ENCODE measurements at regions not wholly inside any gene's neighbourhood (a gene's known extent, or its start where the extent isn't known, plus 50 kb on each side); places are given as distances from the start of the nearest gene placed in this dataset.

DNA sequence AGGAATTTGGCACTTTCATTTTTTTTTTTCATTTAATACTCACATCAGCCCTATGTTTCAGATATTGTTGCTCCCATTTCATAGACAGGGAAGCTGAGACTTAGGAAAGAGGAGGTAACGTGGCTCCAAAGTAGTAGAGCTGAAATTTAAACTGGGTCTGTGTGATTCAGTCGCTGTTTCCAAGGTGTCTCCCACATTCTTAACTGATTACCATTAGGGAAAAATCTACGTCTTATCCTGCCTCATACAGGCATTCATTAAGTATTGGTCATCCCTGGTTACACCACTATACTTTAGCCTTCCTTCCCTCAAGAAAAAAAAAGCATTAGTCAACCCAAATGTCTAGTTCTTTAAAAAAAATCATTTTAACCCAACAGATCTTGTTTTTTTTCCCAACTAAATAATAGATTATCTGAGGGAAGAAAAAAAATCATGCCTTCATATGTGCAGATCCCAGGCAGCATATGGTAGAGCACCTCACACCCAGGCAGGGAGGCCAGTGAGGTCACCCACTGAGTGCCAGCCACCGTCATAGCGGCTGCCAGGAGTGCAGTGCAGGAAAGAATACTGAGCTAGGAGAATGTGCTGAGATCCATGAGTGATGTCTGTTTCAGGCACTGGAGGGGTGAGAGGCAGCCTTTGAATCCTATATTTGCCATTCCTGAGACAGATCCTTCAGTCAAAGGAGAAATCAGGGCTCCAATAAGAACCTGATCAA is 59.0 kb upstream of the SORCS3 start:
- FAIRE-seq (no peak), DNase-seq (ENCODE audit: insufficient read length, low spot score) (no peak)
- TF ChIP-seq POLR2AphosphoS5 (IDR thresholded peaks at IDR 0.05; ENCODE audit: low read depth, low read length): no peak
- TF ChIP-seq SPI1 (IDR thresholded peaks at IDR 0.05; ENCODE audit: low read depth, low read length): no peak
- TF ChIP-seq TAF1 (IDR thresholded peaks at IDR 0.05; ENCODE audit: low read depth, low read length): no peak
- TF ChIP-seq POU2F2 (IDR thresholded peaks at IDR 0.05; ENCODE audit: low read depth, low read length): no peak
- TF ChIP-seq PAX5 (IDR thresholded peaks at IDR 0.05; ENCODE audit: insufficient read depth, low read length, severe bottlenecking): no peak
- no peak for TF ChIP-seq POLR2A (IDR thresholded peaks at IDR 0.05; ENCODE audit: low read depth, low read length)

DNA sequence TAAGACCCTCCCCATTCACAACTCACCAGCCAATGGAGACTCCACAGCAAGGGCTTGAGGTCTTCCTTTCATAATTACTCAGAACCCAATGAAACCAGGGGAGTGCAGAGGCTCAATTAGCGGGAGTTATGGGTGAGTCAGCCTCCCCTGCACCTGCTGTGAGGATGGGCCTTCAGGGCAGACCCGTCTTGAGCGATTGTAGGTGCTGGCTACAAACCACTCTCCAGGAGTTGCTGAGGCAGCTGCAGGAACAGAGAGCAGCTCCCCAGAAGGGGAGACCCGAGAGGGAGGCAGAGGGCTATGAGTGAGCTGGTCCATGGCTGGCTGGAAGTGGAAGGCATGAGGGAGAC is 58.5 kb upstream of the SORCS3 start:
- TF ChIP-seq SPI1 (IDR thresholded peaks at IDR 0.05; ENCODE audit: low read depth, low read length) (no peak), POLR2AphosphoS5 (IDR thresholded peaks at IDR 0.05; ENCODE audit: low read depth, low read length) (no peak), TAF1 (IDR thresholded peaks at IDR 0.05; ENCODE audit: low read depth, low read length) (no peak), PAX5 (IDR thresholded peaks at IDR 0.05; ENCODE audit: insufficient read depth, low read length, severe bottlenecking) (no peak), POLR2A (IDR thresholded peaks at IDR 0.05; ENCODE audit: low read depth, low read length) (no peak), POU2F2 (IDR thresholded peaks at IDR 0.05; ENCODE audit: low read depth, low read length) (no peak)
- no peak for FAIRE-seq
- DNase-seq (ENCODE audit: insufficient read length, low spot score): no peak

DNA sequence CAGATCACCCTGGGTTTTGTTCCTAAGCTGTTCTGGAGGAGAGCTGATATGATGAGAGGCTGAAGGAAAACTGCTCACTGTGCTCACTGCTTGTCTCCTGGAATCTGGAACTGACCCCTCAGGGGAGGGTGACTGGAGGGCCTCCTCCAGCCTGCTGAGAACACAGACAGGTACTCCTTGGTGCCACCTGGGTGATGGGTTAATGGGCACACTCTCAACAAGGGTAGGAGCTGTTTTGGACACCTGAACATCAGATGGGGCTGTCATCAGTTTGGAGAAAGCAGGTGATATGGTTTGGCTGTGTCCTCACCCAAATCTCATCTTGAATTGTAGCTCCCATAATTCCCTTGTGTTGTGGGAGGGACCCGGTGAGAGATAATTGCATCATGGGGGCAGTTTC is 58.1 kb upstream of the SORCS3 start:
- no peak for DNase-seq (ENCODE audit: insufficient read length, low spot score)
- no peak for FAIRE-seq
- no peak for TF ChIP-seq SPI1 (IDR thresholded peaks at IDR 0.05; ENCODE audit: low read depth, low read length)
- TF ChIP-seq PAX5 (IDR thresholded peaks at IDR 0.05; ENCODE audit: insufficient read depth, low read length, severe bottlenecking): no peak
- TF ChIP-seq POU2F2 (IDR thresholded peaks at IDR 0.05; ENCODE audit: low read depth, low read length): no peak
- no peak for TF ChIP-seq POLR2A (IDR thresholded peaks at IDR 0.05; ENCODE audit: low read depth, low read length)
- TF ChIP-seq POLR2AphosphoS5 (IDR thresholded peaks at IDR 0.05; ENCODE audit: low read depth, low read length): no peak
- TF ChIP-seq TAF1 (IDR thresholded peaks at IDR 0.05; ENCODE audit: low read depth, low read length): no peak

DNA sequence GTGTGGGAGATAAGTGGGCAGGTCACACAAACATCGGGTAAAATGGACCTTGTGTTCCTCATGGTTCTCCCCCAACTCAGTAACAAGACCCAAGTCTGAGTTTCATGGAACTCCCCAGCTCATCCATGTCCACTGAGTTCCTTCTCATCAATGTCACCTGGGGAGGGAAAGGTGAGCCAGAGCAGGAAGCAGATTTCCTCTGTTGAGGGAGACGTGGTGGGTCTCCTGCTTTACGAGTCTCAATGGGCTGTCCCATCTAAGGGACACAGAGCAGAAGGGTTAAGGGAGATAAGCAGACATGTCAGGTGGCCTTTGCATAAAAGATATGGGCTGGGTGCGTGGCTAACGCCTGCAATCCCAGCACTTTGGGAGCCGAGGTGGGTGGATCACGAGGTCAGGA is 56.5 kb upstream of the SORCS3 start:
- no peak for TF ChIP-seq POU2F2 (IDR thresholded peaks at IDR 0.05; ENCODE audit: low read depth, low read length)
- TF ChIP-seq SPI1 (IDR thresholded peaks at IDR 0.05; ENCODE audit: low read depth, low read length): no peak
- TF ChIP-seq TAF1 (IDR thresholded peaks at IDR 0.05; ENCODE audit: low read depth, low read length): no peak
- no peak for TF ChIP-seq POLR2AphosphoS5 (IDR thresholded peaks at IDR 0.05; ENCODE audit: low read depth, low read length)
- no peak for TF ChIP-seq PAX5 (IDR thresholded peaks at IDR 0.05; ENCODE audit: insufficient read depth, low read length, severe bottlenecking)
- DNase-seq (ENCODE audit: insufficient read length, low spot score) (no peak), FAIRE-seq (no peak)

DNA sequence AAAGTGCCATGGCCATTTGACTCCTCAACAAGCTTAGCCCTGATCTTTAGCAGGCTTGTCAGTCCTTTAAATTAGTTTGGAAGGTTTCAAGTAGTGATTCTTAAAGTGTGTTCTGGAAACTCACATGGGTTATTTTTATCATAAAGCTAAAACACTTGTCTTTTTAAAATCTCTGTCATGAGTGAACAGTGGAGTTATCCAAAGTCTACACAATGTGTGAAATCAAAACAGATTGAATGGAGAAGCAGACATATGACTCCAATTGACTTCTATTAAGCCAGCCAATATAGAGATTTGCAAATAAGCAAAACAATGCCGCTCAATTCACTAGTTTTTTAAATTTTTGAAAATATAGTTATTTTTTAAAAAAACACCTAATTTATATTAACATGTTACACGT is 53.3 kb upstream of the SORCS3 start:
- no peak for TF ChIP-seq POLR2AphosphoS5 (IDR thresholded peaks at IDR 0.05; ENCODE audit: low read depth, low read length)
- TF ChIP-seq SPI1 (IDR thresholded peaks at IDR 0.05; ENCODE audit: low read depth, low read length): no peak
- FAIRE-seq: no peak
- DNase-seq (ENCODE audit: insufficient read length, low spot score): no peak

DNA sequence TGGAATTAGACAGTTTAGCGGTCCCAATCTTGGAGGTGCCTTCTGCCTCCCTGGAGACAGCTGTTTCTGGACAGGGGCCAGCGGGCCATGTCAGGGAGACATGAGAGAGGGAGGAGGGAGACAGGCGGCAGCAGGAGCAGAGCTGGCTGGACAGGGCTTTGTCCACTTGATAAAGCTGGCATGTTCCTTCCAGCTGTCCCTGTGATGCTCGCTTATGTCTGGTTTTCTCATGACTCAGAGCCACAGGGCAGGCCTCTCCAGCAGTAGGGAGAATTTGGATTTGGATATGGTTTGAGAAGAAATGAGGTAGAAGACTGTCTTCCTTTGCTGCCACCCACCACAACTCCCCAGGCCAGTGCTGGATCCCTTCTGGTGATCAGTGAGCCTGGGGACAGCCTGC is 51.7 kb upstream of the SORCS3 start:
- TF ChIP-seq POU2F2 (IDR thresholded peaks at IDR 0.05; ENCODE audit: low read depth, low read length) (no peak), SPI1 (IDR thresholded peaks at IDR 0.05; ENCODE audit: low read depth, low read length) (no peak), POLR2AphosphoS5 (IDR thresholded peaks at IDR 0.05; ENCODE audit: low read depth, low read length) (no peak), TAF1 (IDR thresholded peaks at IDR 0.05; ENCODE audit: low read depth, low read length) (no peak), POLR2A (IDR thresholded peaks at IDR 0.05; ENCODE audit: low read depth, low read length) (no peak), PAX5 (IDR thresholded peaks at IDR 0.05; ENCODE audit: insufficient read depth, low read length, severe bottlenecking) (no peak)
- DNase-seq (ENCODE audit: insufficient read length, low spot score) (no peak), FAIRE-seq (no peak)

DNA sequence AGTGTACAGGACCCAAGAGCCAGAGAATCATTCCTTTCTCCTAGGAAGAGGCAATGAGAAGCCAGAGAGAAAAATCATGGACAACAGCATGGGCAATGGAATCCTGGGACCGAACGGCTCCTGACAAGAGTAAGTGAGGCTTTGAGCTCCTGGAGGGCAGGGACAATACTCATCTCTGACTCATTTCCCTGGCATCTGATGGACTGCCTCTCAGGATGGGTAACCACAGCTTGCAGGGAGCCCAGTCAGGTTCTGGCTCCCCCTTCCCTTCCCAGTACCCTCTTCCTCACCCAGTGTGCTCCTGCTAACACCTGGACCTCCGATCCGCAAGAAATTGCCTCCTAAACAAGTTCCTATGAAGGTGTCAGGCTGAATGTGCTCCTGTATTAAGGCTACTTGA is 51.2 kb upstream of the SORCS3 start:
- FAIRE-seq (no peak), DNase-seq (ENCODE audit: insufficient read length, low spot score) (no peak)
- TF ChIP-seq TAF1 (IDR thresholded peaks at IDR 0.05; ENCODE audit: low read depth, low read length): no peak
- TF ChIP-seq PAX5 (IDR thresholded peaks at IDR 0.05; ENCODE audit: insufficient read depth, low read length, severe bottlenecking): no peak
- no peak for TF ChIP-seq POLR2A (IDR thresholded peaks at IDR 0.05; ENCODE audit: low read depth, low read length)
- no peak for TF ChIP-seq POU2F2 (IDR thresholded peaks at IDR 0.05; ENCODE audit: low read depth, low read length)
- TF ChIP-seq POLR2AphosphoS5 (IDR thresholded peaks at IDR 0.05; ENCODE audit: low read depth, low read length): no peak
- no peak for TF ChIP-seq SPI1 (IDR thresholded peaks at IDR 0.05; ENCODE audit: low read depth, low read length)
